ENCODE measurements at regions not wholly inside any gene's neighbourhood (a gene's known extent, or its start where the extent isn't known, plus 50 kb on each side); places are given as distances from the start of the nearest gene placed in this dataset.

GRCh38 chr5:143638654-143639053 lies 173.3 kb upstream of the HMHB1 start:
- no peak for TF ChIP-seq USF2 (IDR thresholded peaks at IDR 0.05; ENCODE audit: low read length)
- no peak for TF ChIP-seq CTCF (IDR thresholded peaks at IDR 0.05; ENCODE audit: control extremely low read depth in 1 of 3, insufficient read depth in 1 of 3, low read depth in 1 of 3, low read length in 3 of 3)
- TF ChIP-seq EZH2 (IDR thresholded peaks at IDR 0.05; ENCODE audit: low read depth, low read length, severe bottlenecking): no peak
- TF ChIP-seq E2F6 (IDR thresholded peaks at IDR 0.05): no peak
- no peak for TF ChIP-seq ZNF274 (IDR thresholded peaks at IDR 0.05; ENCODE audit: borderline replicate concordance, extremely low read depth, low read length)
- TF ChIP-seq CEBPB (IDR thresholded peaks at IDR 0.05; ENCODE audit: low read depth, low read length): no peak
- no peak for TF ChIP-seq POLR2AphosphoS5 (IDR thresholded peaks at IDR 0.05; ENCODE audit: low read depth, low read length)
- no peak for TF ChIP-seq SUZ12 (IDR thresholded peaks at IDR 0.05; ENCODE audit: low read length)
- TF ChIP-seq CHD2 (IDR thresholded peaks at IDR 0.05; ENCODE audit: low read length): no peak
- no peak for TF ChIP-seq POLR2A (IDR thresholded peaks at IDR 0.05; ENCODE audit: control extremely low read depth in 1 of 2, low read depth in 2 of 2, low read length in 2 of 2)
